GM12878 (cell line): ENCODE measurements at regions not wholly inside any gene's neighbourhood (a gene's known extent, or its start where the extent isn't known, plus 50 kb on each side); places are given as distances from the start of the nearest gene placed in this dataset.
"Not testable (repeated sequence)": the region's sequence is repeated elsewhere in the genome, so short reads cannot be mapped to it uniquely, and the experiment has no call there.

Source experiments
- ATAC-seq: fragments of 200-7000 bp; cut with Tn5 transposase; 3 replicates; pipeline ENCODE4 v1.9.1; 2020; ENCODE audit warnings: mild to moderate bottlenecking, moderate library complexity
- BruUV-seq: library from RNA; stranded (reverse); fragments of 400-500 nt; replicated peaks from 2 replicates; lab custom pipeline; 2021; lab: Mats Ljungman, UMichigan
- CTCF ChIA-PET: fragments of 300-600 bp; sonication (Branson Sonifier 250); formaldehyde crosslinking; extraction: SDS; loops from one replicate; lab custom pipeline; 2021; ENCODE audit warnings: inconsistent platforms; lab: Yijun Ruan, JAX
- POLR2A ChIA-PET: fragments of 350-600 bp; formaldehyde crosslinking; extraction: SDS; loops from one replicate; lab custom pipeline; 2021; ENCODE audit warnings: inconsistent platforms; lab: Charles Lee
- RAD21 ChIA-PET: fragments of 300-600 bp; sonication (Branson Sonifier 250); formaldehyde crosslinking; loops from one replicate; lab custom pipeline; 2023; ENCODE audit warnings: antibody characterized with exemption; ENCODE audit not compliant: unreplicated experiment; lab: Charles Lee
- SMC1A ChIA-PET: fragments of 300-600 bp; sonication (Branson Sonifier 250); formaldehyde crosslinking; loops from one replicate; lab custom pipeline; 2023; ENCODE audit not compliant: unreplicated experiment, uncharacterized antibody; lab: Charles Lee
- DNase-seq: peaks from one replicate; pipeline ENCODE4 v3.0.0-alpha.2; 2011; ENCODE audit warnings: low read depth, low spot score
- FAIRE-seq: peaks from 3 replicates; lab custom pipeline; 2011; peaks lifted over from hg19 to GRCh38; lab: Jason Lieb, UNC
- H2AFZ ChIP-seq: 2 replicates; pipeline ENCODE4 v1.6.0; 2011; ENCODE audit warnings: low read depth, low read length, control low read depth; ENCODE audit not compliant: control insufficient read depth
- H3K27ac ChIP-seq: 2 replicates; pipeline ENCODE4 v1.5.1; 2011; ENCODE audit warnings: control low read depth; ENCODE audit not compliant: control insufficient read depth, insufficient read depth
- H3K27me3 ChIP-seq, 2 experiments: replicated peaks in 1 of 2; 2 replicates each; pipeline versions ENCODE4 v1.6.0 to v1.6.1; 2011; ENCODE audit warnings: low read length in 1 of 2; ENCODE audit not compliant: control insufficient read depth in 2 of 2, insufficient read depth in 2 of 2
- H3K36me3 ChIP-seq, 2 experiments: 2 replicates each; pipeline ENCODE4 v1.5.1; 2011; ENCODE audit warnings: low read length in 1 of 2; ENCODE audit not compliant: control insufficient read depth in 2 of 2, insufficient read depth in 2 of 2
- H3K4me1 ChIP-seq: 2 replicates; pipeline ENCODE4 v1.6.1; 2011; ENCODE audit warnings: mild to moderate bottlenecking, low read length, moderate library complexity, mixed read lengths; ENCODE audit not compliant: control insufficient read depth, insufficient read depth
- H3K4me2 ChIP-seq: 2 replicates; pipeline ENCODE4 v1.6.0; 2011; ENCODE audit warnings: control low read depth; ENCODE audit not compliant: control insufficient read depth, insufficient read depth
- H3K4me3 ChIP-seq: fragments of 200-600 bp; sonication (generic); 2 replicates; pipeline ENCODE4 v1.5.1; 2016
- H3K79me2 ChIP-seq: 2 replicates; pipeline ENCODE4 v1.6.0; 2011; ENCODE audit warnings: low read length; ENCODE audit not compliant: control insufficient read depth, insufficient read depth
- H3K9ac ChIP-seq: 2 replicates; pipeline ENCODE4 v1.8.0; 2011; ENCODE audit warnings: low read length, control low read depth, mixed read lengths; ENCODE audit not compliant: control insufficient read depth, insufficient read depth
- H3K9me3 ChIP-seq: replicated peaks from 3 replicates; pipeline ENCODE4 v1.5.1; 2011; ENCODE audit warnings: mild to moderate bottlenecking, low read length; ENCODE audit not compliant: control insufficient read depth, insufficient read depth
- H4K20me1 ChIP-seq: 2 replicates; pipeline ENCODE4 v1.6.0; 2011; ENCODE audit not compliant: control insufficient read depth, insufficient read depth
- ATF7 ChIP-seq: fragments of 450-650 bp; IDR thresholded peaks from 2 replicates; pipeline ENCODE4 v1.6.1; 2016; ENCODE audit warnings: low read depth, mild to moderate bottlenecking
- BCLAF1 ChIP-seq: fragments of 450-650 bp; IDR thresholded peaks from 2 replicates; pipeline ENCODE4 v1.6.1; 2017; ENCODE audit warnings: antibody characterized with exemption, mild to moderate bottlenecking, moderate library complexity
- BRCA1 ChIP-seq: IDR thresholded peaks from 2 replicates; pipeline ENCODE4 v1.6.1; 2011; ENCODE audit warnings: low read depth, low read length, improper control_type of control experiment
- CBFB ChIP-seq: IDR thresholded peaks from 2 replicates; pipeline ENCODE4 v1.6.1; 2016; ENCODE audit warnings: antibody characterized with exemption, low read depth
- CREB1 ChIP-seq: IDR thresholded peaks from 2 replicates; pipeline ENCODE4 v1.6.1; 2012; ENCODE audit warnings: low read depth, mild to moderate bottlenecking, inconsistent platforms
- MEF2A ChIP-seq: IDR thresholded peaks from 2 replicates; pipeline ENCODE4 v1.6.1; 2011; ENCODE audit warnings: low read depth, mild to moderate bottlenecking, low read length, moderate library complexity; ENCODE audit not compliant: insufficient read depth
- STAT3 ChIP-seq: IDR thresholded peaks from 2 replicates; pipeline ENCODE4 v1.6.1; 2011; ENCODE audit warnings: low read depth, low read length, improper control_type of control experiment
- TAF1 ChIP-seq: IDR thresholded peaks from 2 replicates; pipeline ENCODE4 v1.6.1; 2011; ENCODE audit warnings: mild to moderate bottlenecking, low read depth, low read length, borderline replicate concordance
- YY1 ChIP-seq: IDR thresholded peaks from 2 replicates; pipeline ENCODE4 v1.6.1; 2011; ENCODE audit warnings: low read depth, mild to moderate bottlenecking, low read length
- WGBS: methylation state at CpG from one replicate; pipeline ENCODE4 v1.1.6; 2016; ENCODE audit warnings: low lambda C conversion rate; ENCODE audit not compliant: insufficient replicate concordance, insufficient coverage; ENCODE audit errors: missing lambda C conversion rate; 5-methylcytosine and 5-hydroxymethylcytosine counted together
- in situ Hi-C: fragments of 300-500 bp; cut with MboI; formaldehyde crosslinking; loops from 9 replicates; pipeline ENCODE4 v1.14.3; 2018; ENCODE audit warnings: mixed read lengths
- intact Hi-C: fragments of 100-400 bp; cut with micrococcal nuclease; formaldehyde crosslinking; loops from one replicate; pipeline ENCODE4 v1.14.2; 2022; ENCODE audit not compliant: unreplicated experiment
- TF ChIP-seq, protein P1 (sequence below): fragments of 450-650 bp; IDR thresholded peaks from 2 replicates; pipeline ENCODE4 v1.6.1; 2016; ENCODE audit warnings: mild to moderate bottlenecking, moderate library complexity, borderline replicate concordance

DNA sequence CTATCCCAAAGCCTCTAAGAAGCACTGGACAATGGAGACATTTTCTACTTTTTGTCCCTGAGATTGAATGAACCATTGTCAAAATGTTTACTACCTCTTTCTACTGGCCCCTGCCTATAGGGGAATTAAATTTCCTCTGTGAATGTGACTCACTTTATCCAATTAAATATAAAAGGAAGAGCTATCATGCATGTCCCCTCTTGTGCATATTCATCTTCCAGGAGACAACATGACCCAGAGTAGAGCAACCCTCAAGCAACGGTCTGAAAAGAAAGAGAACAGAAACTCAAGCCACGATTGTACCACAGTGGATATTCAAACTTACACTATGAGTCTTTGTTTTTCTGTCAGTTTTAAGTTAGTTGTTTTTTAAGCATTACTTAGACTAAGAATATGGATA lies 938.4 kb upstream of the ATXN7L3B start:
- intact Hi-C loops: no loop called here
- TF ChIP-seq TAF1 (no peak), MEF2A (no peak), CREB1 (no peak), STAT3 (no peak), YY1 (no peak), CBFB (no peak), BRCA1 (no peak), ATF7 (no peak), BCLAF1 (no peak)
- TF ChIP-seq, protein P1, sequence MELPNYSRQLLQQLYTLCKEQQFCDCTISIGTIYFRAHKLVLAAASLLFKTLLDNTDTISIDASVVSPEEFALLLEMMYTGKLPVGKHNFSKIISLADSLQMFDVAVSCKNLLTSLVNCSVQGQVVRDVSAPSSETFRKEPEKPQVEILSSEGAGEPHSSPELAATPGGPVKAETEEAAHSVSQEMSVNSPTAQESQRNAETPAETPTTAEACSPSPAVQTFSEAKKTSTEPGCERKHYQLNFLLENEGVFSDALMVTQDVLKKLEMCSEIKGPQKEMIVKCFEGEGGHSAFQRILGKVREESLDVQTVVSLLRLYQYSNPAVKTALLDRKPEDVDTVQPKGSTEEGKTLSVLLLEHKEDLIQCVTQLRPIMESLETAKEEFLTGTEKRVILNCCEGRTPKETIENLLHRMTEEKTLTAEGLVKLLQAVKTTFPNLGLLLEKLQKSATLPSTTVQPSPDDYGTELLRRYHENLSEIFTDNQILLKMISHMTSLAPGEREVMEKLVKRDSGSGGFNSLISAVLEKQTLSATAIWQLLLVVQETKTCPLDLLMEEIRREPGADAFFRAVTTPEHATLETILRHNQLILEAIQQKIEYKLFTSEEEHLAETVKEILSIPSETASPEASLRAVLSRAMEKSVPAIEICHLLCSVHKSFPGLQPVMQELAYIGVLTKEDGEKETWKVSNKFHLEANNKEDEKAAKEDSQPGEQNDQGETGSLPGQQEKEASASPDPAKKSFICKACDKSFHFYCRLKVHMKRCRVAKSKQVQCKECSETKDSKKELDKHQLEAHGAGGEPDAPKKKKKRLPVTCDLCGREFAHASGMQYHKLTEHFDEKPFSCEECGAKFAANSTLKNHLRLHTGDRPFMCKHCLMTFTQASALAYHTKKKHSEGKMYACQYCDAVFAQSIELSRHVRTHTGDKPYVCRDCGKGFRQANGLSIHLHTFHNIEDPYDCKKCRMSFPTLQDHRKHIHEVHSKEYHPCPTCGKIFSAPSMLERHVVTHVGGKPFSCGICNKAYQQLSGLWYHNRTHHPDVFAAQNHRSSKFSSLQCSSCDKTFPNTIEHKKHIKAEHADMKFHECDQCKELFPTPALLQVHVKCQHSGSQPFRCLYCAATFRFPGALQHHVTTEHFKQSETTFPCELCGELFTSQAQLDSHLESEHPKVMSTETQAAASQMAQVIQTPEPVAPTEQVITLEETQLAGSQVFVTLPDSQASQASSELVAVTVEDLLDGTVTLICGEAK: no peak

DNA sequence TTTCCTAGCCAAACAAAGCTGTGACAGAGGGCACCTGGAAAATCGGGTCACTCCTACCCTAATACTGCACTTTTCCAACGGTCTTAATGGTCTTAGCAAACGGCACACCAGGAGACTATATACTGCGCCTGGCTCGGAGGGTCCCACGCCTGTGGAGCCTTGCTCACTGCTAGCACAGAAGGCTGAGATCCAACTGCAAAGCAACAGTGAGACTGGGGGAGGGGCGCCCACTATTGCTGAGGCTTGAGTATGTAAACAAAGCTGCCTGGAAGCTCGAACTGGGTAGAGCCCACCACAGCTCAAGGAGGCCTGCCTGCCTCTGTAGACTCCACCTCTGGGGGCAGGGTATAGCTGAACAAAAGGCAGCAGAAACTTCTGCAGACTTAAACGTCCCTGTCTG lies 931.7 kb upstream of the ATXN7L3B start:
- CTCF ChIA-PET, BruUV-seq, H3K4me2 ChIP-seq, H3K9ac ChIP-seq, intact Hi-C loops, FAIRE-seq, H3K4me3 ChIP-seq, H3K27me3 ChIP-seq, H4K20me1 ChIP-seq, POLR2A ChIA-PET, SMC1A ChIA-PET, H3K36me3 ChIP-seq, DNase-seq, H2AFZ ChIP-seq, H3K79me2 ChIP-seq, H3K27ac ChIP-seq, RAD21 ChIA-PET, in situ Hi-C loops, ATAC-seq, H3K4me1 ChIP-seq, H3K9me3 ChIP-seq: not testable (repeated sequence)
- WGBS: 4% methylated on average over 9 of the region's 9 CpGs

More for the DNA sequence above, 938.4 kb upstream of the ATXN7L3B start:
- ChIA-PET CTCF (no interaction called here), RAD21 (no interaction called here), SMC1A (no interaction called here), POLR2A (no interaction called here)
- no peaks in the 10 kb centered on the region for H3K27me3 ChIP-seq
- in situ Hi-C loops: no loop called here
- no TSS peak for BruUV-seq
- H3K4me2 ChIP-seq: no peak overlapping the region
- no peak overlapping the region for H3K27ac ChIP-seq
- DNase-seq (no peak), ATAC-seq (no peak), FAIRE-seq (no peak)
- no peaks in the 10 kb centered on the region for H3K79me2 ChIP-seq
- no peaks in the 10 kb centered on the region for H4K20me1 ChIP-seq
- no peak overlapping the region for H3K9ac ChIP-seq
- no peak overlapping the region for H3K4me3 ChIP-seq
- H2AFZ ChIP-seq: no peak overlapping the region
- WGBS: 5% methylated on average over 2 of the region's 2 CpGs
- H3K4me1 ChIP-seq: no peaks in the 10 kb centered on the region
- H3K9me3 ChIP-seq: no peaks in the 10 kb centered on the region; the same call in 2 of the 3 replicates
- H3K36me3 ChIP-seq: no peaks in the 10 kb centered on the region
